T1000 (cell line): ENCODE measurements at regions not wholly inside any gene's neighbourhood (a gene's known extent, or its start where the extent isn't known, plus 50 kb on each side); places are given as distances from the start of the nearest gene placed in this dataset.
"Not testable (repeated sequence)": the region's sequence is repeated elsewhere in the genome, so short reads cannot be mapped to it uniquely, and the experiment has no call there.

Source experiments
- DNase-seq: peaks from one replicate; lab custom pipeline; 2025; ENCODE audit warnings: mixed read lengths; lab: John Stamatoyannopoulos, UW

DNA sequence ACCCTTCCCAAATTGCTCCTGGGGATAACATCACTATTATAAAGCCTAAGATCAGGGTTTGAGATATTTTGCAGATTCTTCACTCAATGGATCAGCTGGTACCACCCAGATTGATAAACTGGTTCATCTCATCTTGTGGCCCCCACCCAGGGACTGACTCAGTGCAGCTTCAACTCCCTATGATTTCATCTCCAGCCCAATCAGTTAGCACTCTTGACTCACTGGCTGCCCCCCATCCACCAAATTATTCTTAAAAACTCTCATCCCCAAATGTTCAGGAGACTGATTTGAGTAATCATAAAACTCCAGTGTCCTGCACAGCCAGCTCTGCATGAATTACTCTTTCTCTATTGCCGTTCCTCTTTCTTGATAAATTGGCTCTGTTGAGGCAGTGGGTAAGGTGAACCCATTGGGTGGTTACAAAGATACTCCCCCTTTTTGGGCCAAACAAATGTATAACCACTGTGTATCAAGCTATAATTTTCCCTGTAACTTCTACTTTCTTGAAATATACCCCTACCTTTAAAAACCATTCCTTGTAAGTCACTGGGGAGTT, 263.3 kb upstream of the IL12B start:
- DNase-seq = no peak

DNA sequence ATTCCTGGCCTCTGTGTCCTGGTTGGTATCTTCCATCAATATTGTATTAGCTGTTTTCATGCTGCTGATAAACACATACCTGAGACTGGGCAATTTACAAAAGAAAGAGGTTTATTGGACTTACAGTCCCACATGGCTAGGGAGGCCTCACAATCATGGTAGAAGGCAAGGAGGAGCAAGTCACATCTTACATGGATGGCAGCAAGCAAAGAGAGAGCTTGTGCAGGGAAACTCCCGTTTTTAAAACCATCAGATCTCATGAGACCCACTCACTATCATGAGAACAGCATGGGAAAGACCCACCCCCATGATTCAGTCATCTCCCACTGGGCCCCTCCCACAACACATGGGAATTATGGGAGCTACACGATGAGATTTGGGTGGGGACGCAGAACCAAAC, 265.3 kb upstream of the IL12B start:
- DNase-seq = not testable (repeated sequence)

GRCh38 chr5:159601216-159601615, 270.9 kb upstream of the IL12B start:
- DNase-seq = no peak

- no peak for DNase-seq
These were observed 272.1 kb upstream of the IL12B start for GRCh38 chr5:159602434-159602833.

DNA sequence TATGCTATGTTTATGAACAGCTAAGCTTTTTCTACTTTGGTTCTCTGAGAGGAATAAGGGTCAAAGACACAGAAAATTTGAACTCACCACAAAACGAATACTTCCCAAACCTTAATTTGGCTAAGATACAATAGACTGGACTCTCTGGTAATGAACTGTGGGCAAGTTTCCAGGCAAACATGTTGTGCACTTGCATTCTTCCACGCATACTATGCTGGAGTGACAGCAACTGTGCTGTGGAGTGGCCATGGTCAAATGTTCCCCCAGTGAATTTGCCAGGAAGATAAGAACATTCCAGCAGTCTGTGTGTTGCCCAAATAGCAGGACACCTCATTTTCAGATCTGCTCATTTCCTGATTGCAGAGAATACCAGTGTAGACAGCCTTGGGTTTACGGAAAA, 275.3 kb upstream of the IL12B start:
- DNase-seq = no peak

DNA sequence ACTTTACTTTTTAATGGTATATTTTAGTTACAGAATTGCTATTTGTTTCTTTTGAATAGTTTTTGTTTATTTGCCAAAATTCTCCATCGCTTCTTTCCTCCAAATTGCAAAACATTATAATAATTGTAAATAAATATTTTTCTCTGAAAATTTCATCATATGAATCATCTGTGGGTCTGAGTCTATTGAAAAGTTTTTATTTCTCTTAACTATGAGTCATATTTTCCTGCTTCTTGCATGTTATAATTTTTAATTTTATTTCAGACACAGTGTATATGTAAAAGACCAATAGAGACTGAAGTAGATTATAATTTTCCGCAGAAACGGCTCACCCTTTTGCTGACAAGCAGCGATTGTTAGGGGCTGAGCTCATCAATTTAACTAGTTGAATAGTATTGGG, 279.1 kb upstream of the IL12B start:
- DNase-seq = no peak

DNA sequence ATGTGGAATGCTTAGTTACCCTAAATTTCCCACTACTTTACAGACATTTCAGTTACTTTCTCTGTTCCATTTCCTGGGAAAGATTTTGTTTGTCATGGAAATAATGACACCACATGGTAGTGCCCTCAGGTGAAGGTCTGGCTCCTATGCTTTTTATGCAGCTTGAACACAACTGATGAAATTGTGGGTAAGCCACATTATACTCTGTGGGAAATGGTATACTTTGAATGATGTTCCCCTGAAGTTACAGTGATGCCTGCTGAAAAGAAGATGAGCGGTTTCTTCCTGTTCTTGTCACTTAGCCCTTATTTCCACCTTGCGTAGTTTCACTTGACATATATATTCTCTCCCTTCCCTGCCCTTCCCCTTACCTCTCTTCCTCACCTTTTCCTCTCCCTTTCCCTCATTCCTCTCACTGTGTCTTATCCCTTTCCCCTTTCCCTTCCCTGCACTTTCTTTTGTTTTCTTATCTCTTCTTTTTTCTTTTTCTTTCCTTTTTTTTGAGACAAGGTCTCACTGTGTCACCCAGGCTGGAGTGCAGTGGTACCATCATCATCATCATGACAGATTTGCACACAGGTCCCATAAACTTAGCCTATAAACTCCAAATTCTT, 280.8 kb upstream of the IL12B start:
- DNase-seq = no peak

DNA sequence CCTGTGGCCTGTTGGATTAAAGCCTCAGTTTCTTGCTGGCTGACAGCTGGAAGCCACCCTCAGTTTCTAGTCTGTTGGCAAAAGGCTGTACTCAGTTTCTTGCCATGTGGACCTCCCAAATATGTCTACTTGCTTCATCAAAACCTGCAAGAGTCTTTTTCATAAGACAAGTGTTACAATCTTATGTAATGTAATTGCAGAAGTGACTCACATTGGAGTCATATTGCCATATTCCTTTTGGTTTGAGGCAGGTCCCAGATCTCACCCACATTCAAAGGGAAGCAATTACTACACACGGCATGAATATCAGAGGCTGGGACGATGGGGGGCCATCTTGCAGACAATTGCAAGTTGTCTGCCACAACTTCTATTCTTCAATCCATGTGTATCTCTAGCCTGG, 286.7 kb upstream of the IL12B start:
- no peak for DNase-seq

GRCh38 chr5:159619826-159620225, 289.5 kb upstream of the IL12B start:
- no peak for DNase-seq

GRCh38 chr5:159620853-159621540, 290.7 kb upstream of the IL12B start:
- no peak for DNase-seq

DNA sequence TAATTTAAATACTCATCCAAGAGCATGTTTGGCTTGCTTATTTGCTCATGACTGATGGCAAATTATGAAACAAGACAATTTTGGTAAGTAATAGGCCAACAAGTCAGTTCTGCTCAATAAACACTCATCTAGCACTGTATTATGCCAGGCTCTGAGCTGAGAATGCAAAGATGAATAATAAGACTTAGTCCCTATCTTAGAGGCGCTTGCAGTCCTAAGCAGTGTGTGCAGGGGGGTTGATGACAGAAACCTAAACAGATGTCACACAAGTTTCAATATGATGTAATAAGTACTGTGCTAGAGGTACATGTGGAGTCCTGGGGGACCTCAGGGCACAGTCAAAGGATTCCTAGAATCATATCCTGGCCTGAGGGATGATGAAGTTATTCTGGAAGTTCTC, 287.6 kb upstream of the ADRA1B start:
- DNase-seq = no peak

GRCh38 chr5:159629158-159629557, 287.1 kb upstream of the ADRA1B start:
- DNase-seq = no peak

DNA sequence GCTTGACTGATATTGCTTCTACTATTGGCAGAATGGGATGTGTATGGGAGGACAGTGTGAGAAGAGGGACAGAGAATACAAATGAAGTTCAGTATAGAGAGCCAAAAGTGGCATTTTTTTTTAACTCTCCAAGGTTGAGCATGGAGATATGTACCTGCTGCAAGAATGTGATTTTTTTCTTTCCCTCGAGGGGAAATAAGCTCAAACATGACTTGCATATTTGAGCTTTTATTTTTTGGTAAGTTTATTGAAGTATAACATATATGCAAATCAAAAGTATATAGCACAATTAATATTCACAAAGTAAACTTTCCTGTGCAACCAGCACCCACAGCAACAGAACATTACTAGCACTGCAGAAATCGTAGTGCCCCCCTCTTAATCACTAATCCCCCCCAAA, 285.7 kb upstream of the ADRA1B start:
- DNase-seq = no peak

GRCh38 chr5:159631001-159631400, 285.3 kb upstream of the ADRA1B start:
- DNase-seq = no peak

DNA sequence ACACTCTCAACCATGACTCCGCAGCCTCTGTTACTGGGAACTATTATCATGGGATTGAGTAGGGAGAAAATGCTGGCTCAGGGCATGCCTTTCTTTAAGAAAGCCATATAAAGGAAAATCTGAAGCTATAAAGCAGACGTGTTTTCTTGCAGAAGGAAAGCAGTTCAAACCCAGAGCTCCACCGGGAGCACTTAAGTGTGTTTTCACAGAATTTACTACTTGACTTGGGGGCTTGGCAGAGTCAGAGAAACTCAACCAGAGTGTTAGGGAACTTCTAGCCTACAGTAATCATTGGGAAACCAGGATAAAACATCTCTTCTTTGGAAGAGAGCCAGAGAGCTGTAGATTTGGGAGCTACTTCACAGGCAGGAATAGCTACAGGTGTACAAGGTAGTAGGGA, 283.4 kb upstream of the ADRA1B start:
- no peak for DNase-seq

DNA sequence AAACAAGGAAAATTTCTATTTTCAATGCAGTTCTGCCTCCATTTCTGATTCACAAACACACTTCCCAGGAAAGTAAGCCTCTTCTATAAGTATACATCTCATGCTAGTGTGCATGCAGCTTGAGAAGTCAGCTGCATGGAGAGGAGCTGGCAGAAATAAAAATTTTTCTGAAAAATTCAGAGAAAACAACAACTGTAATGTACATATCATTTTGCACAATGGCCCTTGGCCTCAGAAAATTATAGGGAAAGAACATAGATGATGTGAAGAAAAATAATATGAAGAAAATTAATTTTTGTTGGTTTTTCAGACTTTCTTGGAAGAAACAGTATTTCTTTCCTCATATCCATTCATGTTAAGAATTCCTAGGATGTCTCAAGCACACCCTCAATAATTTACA, 277.8 kb upstream of the ADRA1B start:
- no peak for DNase-seq

- DNase-seq = no peak
These were observed 277.2 kb upstream of the ADRA1B start for GRCh38 chr5:159638954-159639559.

GRCh38 chr5:159639590-159639989, 276.7 kb upstream of the ADRA1B start:
- DNase-seq = no peak

GRCh38 chr5:159640446-159640845, 275.8 kb upstream of the ADRA1B start:
- DNase-seq = no peak

- no peak for DNase-seq
These were observed 275.4 kb upstream of the ADRA1B start for GRCh38 chr5:159640921-159641320.

GRCh38 chr5:159641371-159642039, 274.8 kb upstream of the ADRA1B start:
- no peak for DNase-seq

DNA sequence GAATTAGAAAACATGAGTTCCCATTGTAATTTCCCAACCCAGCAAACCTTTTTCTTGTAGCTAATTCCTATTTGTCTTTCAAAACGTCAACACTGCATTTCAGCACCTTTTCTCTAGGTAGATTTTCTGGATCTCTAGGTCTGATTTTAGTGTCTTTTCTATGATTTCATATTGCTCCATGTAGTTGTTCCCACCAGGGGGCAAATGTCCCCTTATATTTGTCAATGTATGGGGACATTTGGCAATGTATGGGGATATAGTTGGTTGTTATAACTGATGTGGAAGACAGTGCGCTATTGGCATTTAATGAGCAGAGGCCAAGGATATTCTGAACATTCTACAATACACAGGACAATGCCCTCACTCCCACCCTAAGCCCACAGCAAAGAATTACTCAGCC, 273.9 kb upstream of the ADRA1B start:
- DNase-seq = no peak

GRCh38 chr5:159644053-159644452, 272.2 kb upstream of the ADRA1B start:
- DNase-seq = no peak
